HepG2 (cell line): ENCODE measurements at regions not wholly inside any gene's neighbourhood (a gene's known extent, or its start where the extent isn't known, plus 50 kb on each side); places are given as distances from the start of the nearest gene placed in this dataset.

ENCODE experiments used
- ATAC-seq: fragments of 200-7000 bp; cut with Tn5 transposase; 3 replicates; pipeline ENCODE4 v1.9.1; 2020; ENCODE audit warnings: mild to moderate bottlenecking, moderate library complexity
- BruUV-seq: library from RNA; stranded (reverse); fragments of 400-500 nt; replicated peaks from 2 replicates; lab custom pipeline; 2021; lab: Mats Ljungman, UMichigan
- CTCF ChIA-PET: fragments of 300-600 bp; formaldehyde crosslinking; extraction: SDS; loops from one replicate; lab custom pipeline; 2021; ENCODE audit warnings: low total read pairs, inconsistent platforms, low intra/inter-chr PET ratio; lab: Yijun Ruan, JAX
- POLR2A ChIA-PET: fragments of 350-600 bp; sonication (Branson Sonifier 250); formaldehyde crosslinking; loops from one replicate; lab custom pipeline; 2020; ENCODE audit warnings: antibody characterized with exemption, inconsistent platforms; lab: Yijun Ruan, JAX
- DNase-seq: peaks from one replicate; pipeline ENCODE4 v3.0.0-alpha.2; 2015; ENCODE audit warnings: low spot score
- FAIRE-seq: peaks from 3 replicates; lab custom pipeline; 2011; peaks lifted over from hg19 to GRCh38; lab: Jason Lieb, UNC
- H2AFZ ChIP-seq: one replicate; pipeline ENCODE4 v1.6.1; 2011; ENCODE audit warnings: low read length, inconsistent platforms
- H3K27ac ChIP-seq: fragments of 300-600 bp; 3 replicates; pipeline ENCODE4 v1.8.0; 2011; ENCODE audit warnings: mixed run types, mild to moderate bottlenecking, mixed read lengths, low read length, inconsistent platforms; ENCODE audit not compliant: insufficient read depth; ENCODE audit errors: extremely low read length
- H3K27me3 ChIP-seq, 2 experiments: fragments of 200-600 bp in 1 of 2; 2 replicates in 1 of 2; 3 replicates in 1 of 2; pipeline versions ENCODE4 v1.6.0 to v1.8.0; 2011; ENCODE audit warnings: low read length in 2 of 2, mild to moderate bottlenecking in 2 of 2, moderate library complexity in 2 of 2, inconsistent platforms in 1 of 2; ENCODE audit not compliant: insufficient read depth in 2 of 2, control insufficient read depth in 1 of 2
- H3K36me3 ChIP-seq, 2 experiments: fragments of 200-600 bp in 1 of 2; replicated peaks in 1 of 2; 2 replicates in 1 of 2; 3 replicates in 1 of 2; pipeline versions ENCODE4 v1.5.1 to v1.8.0; 2011; ENCODE audit warnings: low read length in 2 of 2, inconsistent platforms in 1 of 2; ENCODE audit not compliant: insufficient read depth in 2 of 2, control insufficient read depth in 1 of 2
- H3K4me1 ChIP-seq: 2 replicates; pipeline ENCODE4 v1.5.1; 2012; ENCODE audit warnings: low read length, inconsistent platforms; ENCODE audit not compliant: insufficient read depth
- H3K4me2 ChIP-seq: 2 replicates; pipeline ENCODE4 v1.6.0; 2011; ENCODE audit warnings: low read depth, low read length, inconsistent platforms
- H3K4me3 ChIP-seq, 3 experiments: fragments of 200-600 bp in 1 of 3; sonication (generic), shearing (Covaris generic) in 1 of 3; replicated peaks in 1 of 3; 2 replicates each; pipeline ENCODE4 v1.5.1; 2011 to 2016; ENCODE audit warnings: low read length in 3 of 3, inconsistent platforms in 2 of 3, low read depth in 2 of 3, mild to moderate bottlenecking in 2 of 3, control low read depth in 1 of 3, mixed read lengths in 1 of 3; ENCODE audit not compliant: insufficient read depth in 1 of 3
- H3K79me2 ChIP-seq: one replicate; pipeline ENCODE4 v1.6.1; 2011; ENCODE audit warnings: low read length, inconsistent platforms; ENCODE audit not compliant: insufficient read depth
- H3K9ac ChIP-seq: 2 replicates; pipeline ENCODE4 v1.6.0; 2011; ENCODE audit warnings: mild to moderate bottlenecking, low read depth, low read length, inconsistent platforms; ENCODE audit not compliant: insufficient read depth
- H3K9me3 ChIP-seq: 2 replicates; pipeline ENCODE4 v1.5.1; 2012; ENCODE audit warnings: mild to moderate bottlenecking, low read length
- H4K20me1 ChIP-seq: 2 replicates; pipeline ENCODE4 v1.6.0; 2011; ENCODE audit warnings: inconsistent platforms, mild to moderate bottlenecking, low read length, moderate library complexity; ENCODE audit not compliant: insufficient read depth
- FLYWCH1 ChIP-seq: sonication (generic); formaldehyde crosslinking; IDR thresholded peaks from 2 replicates; pipeline ENCODE4 v1.8.1; 2023; ENCODE audit warnings: mild to moderate bottlenecking, missing genetic modification reagents
- GATAD2A ChIP-seq: IDR thresholded peaks from 2 replicates; pipeline ENCODE4 v1.6.1; 2016
- GLI4 ChIP-seq: sonication (generic); formaldehyde crosslinking; IDR thresholded peaks from 2 replicates; pipeline ENCODE4 v1.5.1; 2020; ENCODE audit warnings: missing genetic modification reagents, mild to moderate bottlenecking, moderate library complexity, borderline replicate concordance
- HNF4A ChIP-seq: sonication (generic); formaldehyde crosslinking; IDR thresholded peaks from 2 replicates; pipeline ENCODE4 v1.4.0; 2020; ENCODE audit warnings: missing genetic modification reagents
- JDP2 ChIP-seq: sonication (generic); formaldehyde crosslinking; IDR thresholded peaks from 2 replicates; pipeline ENCODE4 v1.8.1; 2022; ENCODE audit warnings: missing genetic modification reagents, borderline replicate concordance
- MXI1 ChIP-seq: IDR thresholded peaks from 3 replicates; pipeline ENCODE4 v1.6.1; 2012; ENCODE audit warnings: low read depth, low read length, inconsistent platforms, borderline replicate concordance
- SOX13 ChIP-seq, 3 experiments: fragments of 450-650 bp in 1 of 3; sonication (generic) in 1 of 3; formaldehyde crosslinking in 1 of 3; IDR thresholded peaks in 2 of 3; conservative IDR thresholded peaks in 1 of 3; 2 replicates each; pipeline versions ENCODE4 v1.5.0 to v1.6.1; 2016 to 2020; ENCODE audit warnings: antibody characterized with exemption in 1 of 3, mild to moderate bottlenecking in 1 of 3, missing compliant biosample characterization in 1 of 3, missing genetic modification reagents in 1 of 3, moderate library complexity in 1 of 3
- WGBS: methylation state at CpG from one replicate; pipeline ENCODE4 v1.1.6; 2017; ENCODE audit warnings: low lambda C conversion rate; 5-methylcytosine and 5-hydroxymethylcytosine counted together
- in situ Hi-C: cut with HindIII; loops from 2 replicates; pipeline ENCODE4 v1.10.0; 2017; ENCODE audit warnings: low pct_unique_long_range_greater_than_20kb; ENCODE audit not compliant: extremely low pct_ligation_motif_present
- intact Hi-C: fragments of 100-400 bp; cut with micrococcal nuclease; formaldehyde crosslinking; loops from one replicate; pipeline ENCODE4 v1.10.0; 2022; ENCODE audit not compliant: unreplicated experiment
- TF ChIP-seq, protein P1 (sequence below): conservative IDR thresholded peaks from 2 replicates; pipeline ENCODE4 v1.6.1; 2018; ENCODE audit warnings: missing genetic modification reagents
- TF ChIP-seq, protein P2 (sequence below): sonication (generic); formaldehyde crosslinking; IDR thresholded peaks from 2 replicates; pipeline ENCODE4 v1.4.0; 2020; ENCODE audit warnings: missing genetic modification reagents, mild to moderate bottlenecking, borderline replicate concordance

DNA sequence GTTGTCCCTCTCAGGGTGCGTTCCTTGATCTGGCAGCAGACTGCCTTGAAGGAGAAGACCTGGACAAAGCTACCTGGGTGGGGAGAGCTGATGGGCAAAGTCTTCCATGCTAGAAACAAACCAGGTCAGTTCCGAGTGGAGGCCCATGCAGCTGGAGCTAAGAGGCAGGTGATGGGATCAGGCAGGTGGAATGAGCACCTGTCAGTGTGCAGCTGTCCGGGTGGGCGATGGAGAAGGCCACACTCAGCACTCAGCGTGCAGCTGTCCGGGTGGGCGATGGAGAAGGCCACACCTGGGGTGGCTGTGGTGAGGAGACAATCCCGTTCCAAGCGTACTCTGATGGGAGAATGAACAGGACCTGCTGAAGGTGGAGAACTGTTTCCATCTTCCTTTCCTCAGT is 237.3 kb upstream of the MYT1L start:
- DNase-seq (no peak), ATAC-seq (no peak), FAIRE-seq (no peak)
- peaks cover 6 to 32% of the 10 kb centered on the region in 2 experiments; a peak in 3 of 5 replicates for H3K27me3 ChIP-seq
- TF ChIP-seq SOX13 (IDR thresholded peaks at IDR 0.05) (no peak), SOX13 (CRISPR knock-in tag; conservative IDR thresholded peaks at IDR 0.05 in 1 of 2, IDR thresholded peaks at IDR 0.05 in 1 of 2) (no peak), HNF4A (CRISPR knock-in tag) (no peak), JDP2 (CRISPR knock-in tag) (no peak), GLI4 (CRISPR knock-in tag) (no peak), GATAD2A (CRISPR knock-in tag) (no peak), FLYWCH1 (CRISPR knock-in tag) (no peak), MXI1 (no peak)
- TF ChIP-seq, protein P1, sequence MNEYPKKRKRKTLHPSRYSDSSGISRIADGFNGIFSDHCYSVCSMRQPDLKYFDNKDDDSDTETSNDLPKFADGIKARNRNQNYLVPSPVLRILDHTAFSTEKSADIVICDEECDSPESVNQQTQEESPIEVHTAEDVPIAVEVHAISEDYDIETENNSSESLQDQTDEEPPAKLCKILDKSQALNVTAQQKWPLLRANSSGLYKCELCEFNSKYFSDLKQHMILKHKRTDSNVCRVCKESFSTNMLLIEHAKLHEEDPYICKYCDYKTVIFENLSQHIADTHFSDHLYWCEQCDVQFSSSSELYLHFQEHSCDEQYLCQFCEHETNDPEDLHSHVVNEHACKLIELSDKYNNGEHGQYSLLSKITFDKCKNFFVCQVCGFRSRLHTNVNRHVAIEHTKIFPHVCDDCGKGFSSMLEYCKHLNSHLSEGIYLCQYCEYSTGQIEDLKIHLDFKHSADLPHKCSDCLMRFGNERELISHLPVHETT (CRISPR knock-in tag), result no peak
- TF ChIP-seq, protein P2, sequence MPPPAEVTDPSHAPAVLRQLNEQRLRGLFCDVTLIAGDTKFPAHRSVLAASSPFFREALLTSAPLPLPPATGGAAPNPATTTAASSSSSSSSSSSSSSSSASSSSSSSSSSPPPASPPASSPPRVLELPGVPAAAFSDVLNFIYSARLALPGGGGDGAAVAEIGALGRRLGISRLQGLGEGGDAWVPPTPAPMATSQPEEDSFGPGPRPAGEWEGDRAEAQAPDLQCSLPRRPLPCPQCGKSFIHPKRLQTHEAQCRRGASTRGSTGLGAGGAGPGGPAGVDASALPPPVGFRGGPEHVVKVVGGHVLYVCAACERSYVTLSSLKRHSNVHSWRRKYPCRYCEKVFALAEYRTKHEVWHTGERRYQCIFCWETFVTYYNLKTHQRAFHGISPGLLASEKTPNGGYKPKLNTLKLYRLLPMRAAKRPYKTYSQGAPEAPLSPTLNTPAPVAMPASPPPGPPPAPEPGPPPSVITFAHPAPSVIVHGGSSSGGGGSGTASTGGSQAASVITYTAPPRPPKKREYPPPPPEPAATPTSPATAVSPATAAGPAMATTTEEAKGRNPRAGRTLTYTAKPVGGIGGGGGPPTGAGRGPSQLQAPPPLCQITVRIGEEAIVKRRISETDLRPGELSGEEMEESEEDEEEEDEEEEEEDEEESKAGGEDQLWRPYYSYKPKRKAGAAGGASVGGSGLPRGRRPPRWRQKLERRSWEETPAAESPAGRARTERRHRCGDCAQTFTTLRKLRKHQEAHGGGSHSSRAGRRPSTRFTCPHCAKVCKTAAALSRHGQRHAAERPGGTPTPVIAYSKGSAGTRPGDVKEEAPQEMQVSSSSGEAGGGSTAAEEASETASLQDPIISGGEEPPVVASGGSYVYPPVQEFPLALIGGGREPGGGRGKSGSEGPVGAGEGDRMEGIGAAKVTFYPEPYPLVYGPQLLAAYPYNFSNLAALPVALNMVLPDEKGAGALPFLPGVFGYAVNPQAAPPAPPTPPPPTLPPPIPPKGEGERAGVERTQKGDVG (CRISPR knock-in tag), result no peak
- no peaks in the 10 kb centered on the region for H3K79me2 ChIP-seq
- H3K4me2 ChIP-seq, result no peak overlapping the region
- H3K9me3 ChIP-seq, result peaks cover 10% of the 10 kb centered on the region
- H3K36me3 ChIP-seq, result no peaks in the 10 kb centered on the region
- ChIA-PET CTCF (no interaction called here), POLR2A (no interaction called here)
- H3K4me1 ChIP-seq, result no peaks in the 10 kb centered on the region
- H4K20me1 ChIP-seq, result no peaks in the 10 kb centered on the region; the same call in 1 of the 2 replicates
- no peak overlapping the region for H3K4me3 ChIP-seq
- H3K27ac ChIP-seq, result no peak overlapping the region
- no peak overlapping the region for H3K9ac ChIP-seq
- H2AFZ ChIP-seq, result no peak overlapping the region
- BruUV-seq, result no TSS peak
- intact Hi-C loops, result no loop called here
- in situ Hi-C loops, result no loop called here
- WGBS, result 24% methylated on average over 7 of the region's 9 CpGs
